Stimulated activated CD4-positive, alpha-beta T cell treated with anti-CD3 and anti-CD28 coated beads, Interleukin-1b, Interleukin-23, amount 100 ng/mL, for 4 hours (primary cell): ENCODE measurements at regions not wholly inside any gene's neighbourhood (a gene's known extent, or its start where the extent isn't known, plus 50 kb on each side); places are given as distances from the start of the nearest gene placed in this dataset.

Experiments used
- DNase-seq, 2 donors: peaks; one replicate each; pipeline ENCODE4 v3.0.0-alpha.2; 2020; ENCODE audit warnings: low read depth in 2 of 2

GRCh38 chr18:25962919-25963318, 127.5 kb downstream of the SS18 start:
- DNase-seq, result no peak

- no peak for DNase-seq
Observed at GRCh38 chr18:25962176-25962575, 128.2 kb downstream of the SS18 start.

- DNase-seq, result no peak
Observed at GRCh38 chr18:25957017-25957416, 133.4 kb downstream of the SS18 start.

GRCh38 chr18:25953111-25953510, 137.3 kb downstream of the SS18 start:
- DNase-seq, result no peak

GRCh38 chr18:25950321-25950720, 140.1 kb downstream of the SS18 start:
- no peak for DNase-seq

- no peak for DNase-seq
Observed at GRCh38 chr18:25946540-25946939, 143.9 kb downstream of the SS18 start.

GRCh38 chr18:25935356-25935755, 155.1 kb downstream of the SS18 start:
- DNase-seq, result no peak

GRCh38 chr18:25931126-25931525, 159.3 kb downstream of the SS18 start:
- DNase-seq, result no peak

- no peak for DNase-seq
Observed at GRCh38 chr18:25929787-25930186, 160.6 kb downstream of the SS18 start.

- DNase-seq, result no peak
Observed at GRCh38 chr18:25927830-25928229, 162.6 kb downstream of the SS18 start.

- DNase-seq, result no peak
Observed at GRCh38 chr18:25923193-25923592, 167.2 kb downstream of the SS18 start.

- peak in 1 of 2 donors; percentile 12 for DNase-seq
Observed at GRCh38 chr18:25921677-25922421, 168.6 kb downstream of the SS18 start.

- no peak for DNase-seq
Observed at GRCh38 chr18:25915907-25916306, 174.5 kb downstream of the SS18 start.

- no peak for DNase-seq
Observed at GRCh38 chr18:25898965-25899364, 191.4 kb downstream of the SS18 start.

GRCh38 chr18:25896956-25897355, 193.5 kb downstream of the SS18 start:
- no peak for DNase-seq

GRCh38 chr18:25896178-25896780, 194.1 kb downstream of the SS18 start:
- peak in 1 of 2 donors; percentile 2 for DNase-seq

- no peak for DNase-seq
Observed at GRCh38 chr18:25895518-25895917, 194.9 kb downstream of the SS18 start.

GRCh38 chr18:25886283-25886682, 204.1 kb downstream of the SS18 start:
- no peak for DNase-seq

GRCh38 chr18:25883091-25883490, 207.3 kb downstream of the SS18 start:
- DNase-seq, result no peak

GRCh38 chr18:25881149-25881548, 209.3 kb downstream of the SS18 start:
- no peak for DNase-seq

- DNase-seq, result no peak
Observed at GRCh38 chr18:25880441-25880840, 210.0 kb downstream of the SS18 start.

- no peak for DNase-seq
Observed at GRCh38 chr18:25876330-25876948, 214.0 kb downstream of the SS18 start.
